ENCODE measurements at regions not wholly inside any gene's neighbourhood (a gene's known extent, or its start where the extent isn't known, plus 50 kb on each side); places are given as distances from the start of the nearest gene placed in this dataset.

- in situ Hi-C loops (cut with HindIII; ENCODE audit: low sequenced_read_pairs): no loop called here
- TF ChIP-seq, protein P1, sequence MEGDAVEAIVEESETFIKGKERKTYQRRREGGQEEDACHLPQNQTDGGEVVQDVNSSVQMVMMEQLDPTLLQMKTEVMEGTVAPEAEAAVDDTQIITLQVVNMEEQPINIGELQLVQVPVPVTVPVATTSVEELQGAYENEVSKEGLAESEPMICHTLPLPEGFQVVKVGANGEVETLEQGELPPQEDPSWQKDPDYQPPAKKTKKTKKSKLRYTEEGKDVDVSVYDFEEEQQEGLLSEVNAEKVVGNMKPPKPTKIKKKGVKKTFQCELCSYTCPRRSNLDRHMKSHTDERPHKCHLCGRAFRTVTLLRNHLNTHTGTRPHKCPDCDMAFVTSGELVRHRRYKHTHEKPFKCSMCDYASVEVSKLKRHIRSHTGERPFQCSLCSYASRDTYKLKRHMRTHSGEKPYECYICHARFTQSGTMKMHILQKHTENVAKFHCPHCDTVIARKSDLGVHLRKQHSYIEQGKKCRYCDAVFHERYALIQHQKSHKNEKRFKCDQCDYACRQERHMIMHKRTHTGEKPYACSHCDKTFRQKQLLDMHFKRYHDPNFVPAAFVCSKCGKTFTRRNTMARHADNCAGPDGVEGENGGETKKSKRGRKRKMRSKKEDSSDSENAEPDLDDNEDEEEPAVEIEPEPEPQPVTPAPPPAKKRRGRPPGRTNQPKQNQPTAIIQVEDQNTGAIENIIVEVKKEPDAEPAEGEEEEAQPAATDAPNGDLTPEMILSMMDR (IDR thresholded peaks at IDR 0.05; ENCODE audit: low read depth, low read length): no peak
- no peak overlapping the region for H3K4me3 ChIP-seq (ENCODE audit: low read depth, low read length)
- no peak for DNase-seq (ENCODE audit: low read depth, low spot score)
Measured at GRCh38 chr10:130902929-130903328, 408.6 kb downstream of the TCERG1L start.

DNA sequence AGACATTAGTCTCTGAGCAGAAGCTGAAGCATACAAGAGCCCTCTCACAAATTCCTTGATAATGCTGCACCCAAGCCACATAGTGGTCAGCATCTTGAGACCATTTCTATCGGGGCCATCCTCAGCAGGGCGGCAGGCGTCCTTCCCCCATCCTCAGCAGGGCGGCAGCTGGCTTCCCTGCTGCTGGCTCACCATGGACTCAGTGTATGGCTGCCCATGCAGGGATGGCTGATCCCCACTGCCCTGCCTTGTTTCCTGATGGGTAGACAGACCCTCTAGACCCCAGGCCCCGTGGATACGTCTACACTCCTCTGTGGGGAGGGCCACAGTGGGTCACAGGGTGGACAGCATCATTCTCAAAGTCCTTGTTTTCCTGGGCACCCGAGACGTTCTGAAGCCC, 406.8 kb downstream of the TCERG1L start:
- TF ChIP-seq, protein P1 (IDR thresholded peaks at IDR 0.05; ENCODE audit: low read depth, low read length): no peak
- no peak overlapping the region for H3K4me3 ChIP-seq (ENCODE audit: low read depth, low read length)
- in situ Hi-C loops (cut with HindIII; ENCODE audit: low sequenced_read_pairs): no loop called here
- DNase-seq (ENCODE audit: low read depth, low spot score): no peak

DNA sequence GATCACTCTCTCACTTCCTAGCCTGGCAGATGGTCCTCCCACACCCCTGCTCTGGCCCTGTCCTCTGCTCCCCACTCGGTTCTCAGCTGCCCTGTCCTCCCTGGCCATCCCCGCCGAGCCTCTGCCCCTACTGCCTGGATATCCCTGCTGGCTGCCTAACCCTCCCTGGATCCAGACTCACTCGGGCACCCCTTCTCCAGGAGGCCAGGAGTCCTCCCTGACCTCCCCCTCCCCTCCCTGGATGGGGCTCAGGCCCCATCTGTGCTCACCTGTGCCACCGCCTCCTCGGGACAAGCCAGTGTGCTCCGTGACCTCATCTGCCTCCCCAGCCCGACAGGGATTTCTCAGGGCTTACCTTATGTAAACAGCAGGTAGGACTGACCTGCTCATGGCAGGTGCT, 406.1 kb downstream of the TCERG1L start:
- no peak for DNase-seq (ENCODE audit: low read depth, low spot score)
- TF ChIP-seq, protein P1 (IDR thresholded peaks at IDR 0.05; ENCODE audit: low read depth, low read length): no peak
- H3K4me3 ChIP-seq (ENCODE audit: low read depth, low read length): no peak overlapping the region
- in situ Hi-C loops (cut with HindIII; ENCODE audit: low sequenced_read_pairs): no loop called here

DNA sequence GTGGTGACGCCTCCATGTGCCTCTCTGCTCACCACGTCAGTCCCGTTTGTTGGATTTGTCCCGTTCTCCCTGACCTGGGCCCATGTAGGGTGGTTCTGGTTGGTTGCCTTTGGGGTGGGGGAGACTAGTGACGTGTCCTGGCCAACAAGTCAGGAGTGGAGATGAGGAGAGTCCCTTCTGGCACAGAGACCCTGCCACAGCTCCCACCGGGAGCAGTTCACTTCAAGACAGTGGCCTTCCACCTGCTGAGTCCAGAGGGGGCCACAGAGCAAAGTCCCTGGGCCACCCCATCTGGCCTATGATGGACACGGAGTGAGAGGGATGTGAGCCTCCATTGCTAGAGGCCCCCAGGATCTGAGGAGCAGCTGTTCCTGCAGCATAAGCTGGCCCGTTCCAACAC, 405.6 kb downstream of the TCERG1L start:
- in situ Hi-C loops (cut with HindIII; ENCODE audit: low sequenced_read_pairs): no loop called here
- no peak for DNase-seq (ENCODE audit: low read depth, low spot score)
- no peak overlapping the region for H3K4me3 ChIP-seq (ENCODE audit: low read depth, low read length)
- TF ChIP-seq, protein P1 (IDR thresholded peaks at IDR 0.05; ENCODE audit: low read depth, low read length): no peak

DNA sequence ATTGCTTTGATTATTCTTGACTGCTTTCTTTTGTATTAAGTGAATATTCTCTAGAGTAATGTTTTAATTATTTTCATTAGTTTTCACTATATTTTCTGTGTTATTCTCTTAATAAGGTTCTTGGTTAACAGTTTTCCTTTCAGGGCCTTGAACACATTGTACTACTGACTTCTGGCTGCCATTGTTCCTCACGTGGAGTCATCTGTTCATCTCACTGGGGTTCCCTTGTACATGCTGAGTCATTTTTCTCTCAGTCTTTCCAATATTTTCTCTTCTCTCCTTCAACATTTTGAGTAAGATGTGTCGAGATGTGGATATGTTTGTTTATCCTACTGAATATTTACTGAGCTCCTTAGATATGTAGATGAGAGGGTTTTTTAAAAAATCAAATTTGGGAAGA, 400.7 kb downstream of the TCERG1L start:
- TF ChIP-seq, protein P1 (IDR thresholded peaks at IDR 0.05; ENCODE audit: low read depth, low read length): no peak
- no peak overlapping the region for H3K4me3 ChIP-seq (ENCODE audit: low read depth, low read length)
- in situ Hi-C loops (cut with HindIII; ENCODE audit: low sequenced_read_pairs): no loop called here
- no peak for DNase-seq (ENCODE audit: low read depth, low spot score)

DNA sequence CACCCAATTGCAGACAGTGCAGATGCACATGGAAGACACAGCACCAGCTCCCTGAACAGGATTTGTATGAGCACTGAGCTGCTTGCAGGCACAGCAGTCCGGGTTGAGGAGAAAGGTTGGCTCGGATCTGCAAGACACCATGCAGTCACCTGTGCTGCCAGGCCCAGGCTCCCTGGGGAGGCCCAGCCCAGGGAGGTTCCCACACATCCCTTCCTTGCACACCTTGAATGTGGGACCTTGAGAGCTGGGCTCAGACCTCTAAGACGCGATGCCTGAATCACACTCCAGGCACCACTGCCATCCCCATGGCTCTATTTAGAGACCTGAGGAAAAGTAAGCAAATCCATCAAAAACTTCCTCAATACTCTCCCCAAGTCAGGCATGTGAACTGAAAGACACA, 397.7 kb downstream of the TCERG1L start:
- H3K4me3 ChIP-seq (ENCODE audit: low read depth, low read length): no peak overlapping the region
- in situ Hi-C loops (cut with HindIII; ENCODE audit: low sequenced_read_pairs): no loop called here
- DNase-seq (ENCODE audit: low read depth, low spot score): no peak
- TF ChIP-seq, protein P1 (IDR thresholded peaks at IDR 0.05; ENCODE audit: low read depth, low read length): no peak

- DNase-seq (ENCODE audit: low read depth, low spot score): no peak
- no peak overlapping the region for H3K4me3 ChIP-seq (ENCODE audit: low read depth, low read length)
- in situ Hi-C loops (cut with HindIII; ENCODE audit: low sequenced_read_pairs): no loop called here
- TF ChIP-seq, protein P1 (IDR thresholded peaks at IDR 0.05; ENCODE audit: low read depth, low read length): no peak
Measured at GRCh38 chr10:130914367-130914766, 397.2 kb downstream of the TCERG1L start.
